HTERT RPE-1 (cell line): ENCODE measurements at regions not wholly inside any gene's neighbourhood (a gene's known extent, or its start where the extent isn't known, plus 50 kb on each side); places are given as distances from the start of the nearest gene placed in this dataset.
"Not testable (repeated sequence)": the region's sequence is repeated elsewhere in the genome, so short reads cannot be mapped to it uniquely, and the experiment has no call there.

Source experiments
- in situ Hi-C: fragments of 300-500 bp; cut with MboI; formaldehyde crosslinking; loops from 4 replicates; pipeline ENCODE4 v1.14.3; 2020; ENCODE audit warnings: low sequenced_read_pairs

DNA sequence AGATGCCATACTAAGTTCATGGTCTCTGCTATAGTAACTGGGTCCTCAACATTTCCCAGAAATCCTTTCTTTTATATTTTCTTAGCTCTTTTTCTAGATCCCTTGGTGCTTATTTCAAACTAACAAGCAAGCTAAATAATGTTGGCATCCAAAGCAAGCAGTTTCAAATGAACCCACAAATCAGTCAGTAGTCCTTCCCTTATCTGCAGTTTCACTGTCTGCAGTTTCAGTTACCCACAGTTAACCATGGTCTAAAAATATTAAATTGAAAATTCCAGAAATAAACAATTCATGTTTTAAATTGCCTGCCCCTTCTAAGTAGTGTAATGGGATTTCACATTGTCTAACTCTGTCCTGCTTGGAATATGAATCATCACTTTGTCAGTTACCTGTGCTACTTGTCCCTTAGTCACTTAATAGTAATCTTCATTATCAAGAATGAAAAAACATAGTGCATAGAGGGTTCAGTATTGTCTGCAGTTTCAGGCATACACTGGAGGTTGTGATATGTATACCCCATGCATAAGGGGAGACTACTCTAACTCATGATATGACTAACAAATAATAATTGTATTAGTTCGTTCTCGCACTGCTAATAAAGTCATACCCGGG, 633.7 kb downstream of the MECOM start:
- in situ Hi-C loops = no loop called here

DNA sequence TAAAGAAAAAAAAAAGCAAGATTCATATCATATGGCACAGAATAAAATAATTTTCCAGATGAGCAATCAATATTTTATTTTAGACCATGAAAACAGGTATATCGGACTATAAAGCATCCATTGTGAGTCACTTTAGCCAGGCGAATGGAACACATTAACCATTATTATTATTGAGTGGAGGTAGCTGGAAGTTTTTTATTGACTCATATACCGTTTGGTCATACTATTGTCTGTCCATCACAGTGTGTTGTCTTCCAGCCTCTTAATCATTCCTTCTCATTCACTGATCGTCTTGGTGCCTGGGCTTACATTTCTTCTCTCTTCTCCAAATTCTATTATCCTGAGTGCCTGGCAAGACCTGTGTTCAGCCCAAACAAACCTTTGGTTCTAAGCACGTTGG, 634.8 kb downstream of the MECOM start:
- in situ Hi-C loops = no loop called here

DNA sequence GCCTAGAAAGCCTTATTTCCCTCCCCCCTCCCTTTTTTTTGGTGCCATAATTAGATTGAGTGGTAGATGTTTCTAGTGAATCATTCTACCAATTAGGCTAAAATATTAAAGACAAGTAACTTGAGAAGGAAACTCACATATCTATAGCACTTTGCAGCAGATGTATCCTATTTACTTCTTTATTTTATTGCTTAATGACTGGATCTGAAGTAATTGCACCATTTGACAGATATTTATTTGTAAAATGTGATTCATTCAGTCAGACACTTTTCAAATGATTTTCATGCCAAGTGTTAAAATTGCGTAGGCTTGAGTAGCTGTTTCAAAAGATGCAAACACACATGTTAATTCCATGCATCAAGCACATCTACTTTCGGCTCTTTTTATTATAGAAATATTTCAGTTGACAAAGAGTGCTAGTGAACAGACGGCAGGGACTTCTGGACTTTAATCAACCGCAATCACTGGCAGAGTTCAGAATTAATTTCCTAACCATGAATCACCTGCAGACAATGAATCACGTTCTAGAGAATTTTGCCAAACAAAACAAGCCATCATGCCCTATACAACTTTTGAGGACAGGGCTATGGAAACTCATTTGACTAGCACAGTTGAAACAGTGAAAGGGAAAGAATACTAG, 636.8 kb downstream of the MECOM start:
- in situ Hi-C loops = no loop called here

DNA sequence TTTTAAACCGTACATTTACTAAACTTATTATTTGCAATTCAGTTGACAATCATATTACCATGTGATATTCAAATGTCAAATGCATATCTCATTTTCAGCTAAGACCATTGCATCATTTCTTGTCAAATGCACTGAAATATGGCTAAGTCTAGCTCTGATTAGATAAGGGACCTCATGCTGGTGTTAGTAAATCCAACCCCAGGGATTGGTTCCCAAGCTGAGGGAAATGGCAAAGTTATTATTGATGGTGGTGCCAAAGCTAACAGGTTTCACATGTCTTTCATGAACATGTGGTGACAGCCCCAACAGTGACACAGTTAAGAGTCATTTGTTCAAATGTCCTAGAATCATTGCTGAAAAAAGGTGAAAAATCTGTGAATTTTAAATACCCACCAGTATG, 641.1 kb downstream of the MECOM start:
- in situ Hi-C loops = no loop called here

DNA sequence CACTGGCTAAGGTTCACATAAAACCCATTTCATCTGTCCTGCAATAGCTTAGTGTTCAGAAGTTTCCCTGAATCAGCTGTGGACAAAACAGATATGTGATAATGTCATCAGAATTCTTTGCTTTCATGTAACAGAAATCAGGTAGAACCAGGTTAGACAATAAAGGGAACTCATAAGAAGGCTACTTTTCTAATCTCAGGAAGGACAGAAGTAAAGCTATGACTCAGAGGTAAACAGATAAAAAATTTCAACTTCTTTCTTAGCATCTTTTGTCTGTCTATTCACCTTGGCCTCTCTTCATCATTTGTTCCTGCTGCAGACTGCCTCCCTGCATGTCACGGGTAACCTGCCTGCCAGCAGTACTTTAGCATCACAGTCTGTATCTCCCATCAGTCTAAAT, 643.1 kb downstream of the MECOM start:
- in situ Hi-C loops = no loop called here

DNA sequence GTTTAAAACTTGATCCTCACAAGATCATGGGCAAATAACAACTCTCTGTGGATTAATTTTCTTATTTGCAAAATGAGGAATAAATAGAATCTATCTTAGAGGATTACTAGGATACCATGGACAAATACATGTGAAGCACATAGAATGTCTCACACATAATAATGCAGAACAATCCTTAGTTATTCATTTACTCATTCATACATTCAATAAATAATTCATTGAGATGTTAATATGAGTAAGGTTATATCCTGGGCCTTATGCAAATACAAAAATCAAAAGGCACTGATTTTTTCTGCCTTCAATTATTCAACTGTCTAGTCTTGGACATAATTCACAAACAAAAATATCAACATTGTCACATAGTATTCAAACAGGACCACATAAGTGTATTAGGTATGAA, 654.1 kb downstream of the MECOM start:
- in situ Hi-C loops = no loop called here

DNA sequence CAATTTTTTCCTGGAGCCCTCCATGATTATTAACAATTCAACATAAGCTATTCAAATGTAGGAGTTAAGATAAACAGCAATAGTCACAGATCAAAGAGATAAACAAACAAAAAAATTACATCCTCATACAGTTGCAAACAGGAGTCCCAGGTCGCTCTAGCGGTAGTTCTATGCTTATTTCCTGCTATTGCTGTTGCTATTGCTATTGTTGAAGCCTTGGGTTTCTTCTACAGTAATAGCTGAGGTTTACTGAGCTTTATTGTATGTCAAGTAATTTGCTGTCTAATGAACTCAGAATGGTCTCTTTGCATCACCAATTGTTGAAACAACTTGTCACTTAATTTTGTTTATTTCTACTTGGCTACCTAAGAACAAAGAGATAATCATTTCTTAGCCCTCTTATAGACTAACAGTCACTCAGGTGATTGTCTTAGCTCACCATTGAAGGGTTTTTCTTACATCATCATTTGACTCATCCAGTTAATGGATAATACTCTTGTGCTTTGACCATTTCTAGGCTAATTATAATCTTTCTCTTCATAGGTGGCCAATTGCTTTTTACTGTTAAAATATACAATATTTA, 654.6 kb downstream of the MECOM start:
- in situ Hi-C loops = no loop called here

DNA sequence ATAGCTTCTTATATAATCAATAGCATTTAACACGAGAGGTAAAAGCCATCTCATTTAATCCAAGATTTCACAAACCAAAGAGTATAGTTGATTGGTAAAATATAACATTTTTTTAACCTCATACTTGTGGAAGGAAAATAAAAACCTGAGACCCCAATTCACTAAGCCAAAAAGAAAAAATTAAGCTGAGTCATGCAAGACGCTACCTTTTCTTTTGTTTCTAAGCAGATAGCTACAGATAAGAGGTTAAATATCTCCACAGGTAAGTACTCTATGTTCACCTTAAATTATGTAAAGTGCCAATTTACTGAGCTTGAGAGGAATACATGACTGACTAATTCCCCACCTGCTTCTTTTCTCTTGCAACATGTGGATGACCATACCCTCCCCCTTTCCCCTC, 656.4 kb downstream of the MECOM start:
- in situ Hi-C loops = no loop called here

DNA sequence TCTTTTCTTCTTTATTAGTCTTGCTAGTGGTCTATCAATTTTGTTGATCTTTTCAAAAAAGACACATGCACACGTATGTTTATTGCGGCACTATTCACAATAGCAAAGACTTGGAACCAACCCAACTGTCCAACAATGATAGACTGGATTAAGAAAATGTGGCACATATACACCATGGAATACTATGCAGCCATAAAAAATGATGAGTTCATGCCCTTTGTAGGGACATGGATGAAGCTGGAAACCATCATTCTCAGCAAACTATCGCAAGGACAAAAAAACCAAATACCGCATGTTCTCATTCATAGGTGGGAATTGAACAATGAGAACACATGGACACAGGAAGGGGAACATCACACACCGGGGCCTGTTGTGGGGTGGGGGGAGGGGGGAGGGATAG, 657.1 kb downstream of the MECOM start:
- in situ Hi-C loops = not testable (repeated sequence)

DNA sequence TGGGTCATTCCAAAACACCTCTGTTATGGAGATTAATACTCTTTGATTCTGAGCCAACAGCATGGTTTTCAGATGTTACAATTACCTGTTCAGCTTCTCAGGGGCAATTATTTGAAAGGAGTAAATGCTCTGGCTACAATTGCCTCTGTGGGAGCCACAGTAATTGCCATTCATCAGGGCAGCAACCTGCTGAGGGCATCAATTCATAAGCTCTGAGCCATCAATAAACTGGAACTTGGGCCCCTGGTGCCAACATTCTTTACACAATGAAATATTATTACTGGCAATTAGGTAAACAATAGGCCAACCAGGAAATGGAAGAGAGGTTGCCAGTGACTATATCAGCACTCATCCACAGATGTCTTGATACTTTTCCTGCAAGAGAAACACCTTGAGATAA, 660.8 kb downstream of the MECOM start:
- in situ Hi-C loops = no loop called here

DNA sequence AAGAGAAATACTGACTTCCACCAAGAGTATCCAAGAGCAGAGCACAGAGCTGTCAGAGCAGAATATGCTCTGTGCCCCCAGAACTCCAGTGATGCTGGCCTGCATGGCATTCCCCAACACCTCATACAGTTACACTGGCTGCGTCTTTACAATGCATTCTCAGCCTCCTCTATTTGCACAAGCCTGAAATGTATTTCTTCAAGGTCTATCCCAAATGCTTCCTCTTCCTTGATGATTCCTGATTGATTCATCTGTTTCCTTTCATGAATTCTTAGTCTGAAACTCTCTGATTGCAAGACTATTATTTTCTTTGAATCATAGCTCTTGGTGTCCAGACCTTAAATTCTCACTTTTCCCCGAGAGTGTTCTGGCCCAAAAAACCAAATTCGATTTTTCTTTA, 664.7 kb downstream of the MECOM start:
- in situ Hi-C loops = no loop called here

DNA sequence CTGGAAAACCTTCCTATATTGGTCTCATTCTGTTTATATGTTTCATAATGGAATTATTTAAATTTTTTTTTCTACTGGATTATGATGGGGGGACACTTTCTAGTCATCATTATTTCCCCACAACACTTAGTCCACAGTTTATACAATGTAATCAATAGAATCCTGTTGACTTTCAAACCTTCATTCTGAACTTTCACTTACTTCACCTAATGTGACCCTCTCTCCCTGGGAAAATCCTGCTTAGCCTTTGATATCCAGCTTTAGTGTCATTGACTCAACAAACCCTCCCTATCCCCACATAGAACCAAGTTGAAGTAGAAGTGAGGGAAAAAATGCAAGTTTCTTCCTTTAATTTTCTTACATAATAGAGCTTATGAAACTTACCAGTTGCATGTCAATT, 666.0 kb downstream of the MECOM start:
- in situ Hi-C loops = no loop called here

DNA sequence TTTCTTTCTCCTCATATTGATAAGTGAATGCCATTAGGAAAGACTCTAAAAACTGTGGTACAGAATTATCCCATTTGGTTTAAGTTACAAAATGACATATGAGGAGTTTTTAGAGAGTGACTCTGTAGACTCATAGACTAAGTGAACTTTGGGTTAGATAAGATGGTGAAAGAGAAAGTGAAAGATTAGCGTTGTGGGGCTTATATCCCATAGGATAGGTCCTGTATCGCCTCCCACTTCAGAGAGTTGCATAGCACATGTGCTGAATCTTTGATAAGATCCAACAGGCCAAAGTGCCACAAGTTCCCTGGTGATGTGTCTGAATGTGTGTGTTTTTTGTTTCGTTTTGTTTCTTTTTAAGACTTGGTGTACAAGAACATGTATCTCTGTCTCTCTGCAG, 666.9 kb downstream of the MECOM start:
- in situ Hi-C loops = no loop called here

DNA sequence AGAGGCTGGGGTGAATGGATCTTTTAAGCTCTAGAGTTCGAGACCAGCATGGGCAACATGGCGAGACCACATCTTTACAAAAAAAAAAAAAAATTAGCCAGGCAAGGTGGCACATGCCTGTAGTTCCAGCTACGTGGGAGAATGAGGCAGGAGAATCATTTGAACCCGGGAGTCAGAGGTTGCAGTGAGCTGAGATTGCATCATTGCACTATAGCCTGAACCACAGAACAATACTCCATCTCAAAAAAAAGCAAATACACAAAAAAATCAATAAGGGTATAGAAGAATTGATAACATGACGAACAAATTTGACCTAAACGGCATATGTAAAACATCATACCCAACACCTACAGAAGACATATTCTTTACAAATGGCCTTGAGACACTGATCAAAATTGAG, 668.4 kb downstream of the MECOM start:
- in situ Hi-C loops = no loop called here

DNA sequence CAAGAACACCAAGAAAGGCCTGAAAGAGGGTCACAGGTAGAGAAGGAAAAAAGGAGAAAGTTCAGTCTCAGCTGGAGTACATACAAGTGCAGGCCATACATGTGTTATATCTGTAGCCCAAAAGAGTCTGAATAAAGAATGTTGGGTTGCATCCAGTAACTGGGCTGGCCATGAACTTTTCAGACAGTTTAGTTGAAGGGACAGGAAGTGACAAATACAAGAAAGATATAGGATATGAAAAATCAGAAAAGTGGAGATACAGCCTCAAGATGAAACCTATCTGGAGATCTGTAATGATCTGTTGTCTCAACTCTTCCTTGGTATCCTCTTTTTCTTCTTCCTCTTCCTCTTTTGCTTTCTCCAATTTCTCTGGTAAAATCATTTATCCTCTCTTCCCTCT, 671.7 kb downstream of the MECOM start:
- in situ Hi-C loops = no loop called here

DNA sequence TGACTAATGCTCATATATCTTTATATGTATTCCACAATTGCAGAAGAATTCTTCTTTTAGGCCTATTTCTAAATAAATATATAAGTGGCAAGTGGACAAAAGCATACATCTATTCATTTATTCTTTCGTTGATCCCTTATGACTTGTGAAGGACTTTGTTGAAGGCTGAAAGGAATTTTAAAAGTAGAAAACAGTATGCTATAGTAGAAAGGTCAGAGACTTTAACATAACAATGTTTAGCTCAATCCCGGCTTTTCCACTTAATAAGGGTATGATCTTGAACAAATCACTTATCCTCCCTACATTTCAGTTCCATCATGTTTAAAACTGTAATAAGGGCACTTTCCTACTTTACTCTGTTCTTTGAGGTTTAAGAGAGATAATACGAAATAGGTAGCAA, 672.9 kb downstream of the MECOM start:
- in situ Hi-C loops = no loop called here

DNA sequence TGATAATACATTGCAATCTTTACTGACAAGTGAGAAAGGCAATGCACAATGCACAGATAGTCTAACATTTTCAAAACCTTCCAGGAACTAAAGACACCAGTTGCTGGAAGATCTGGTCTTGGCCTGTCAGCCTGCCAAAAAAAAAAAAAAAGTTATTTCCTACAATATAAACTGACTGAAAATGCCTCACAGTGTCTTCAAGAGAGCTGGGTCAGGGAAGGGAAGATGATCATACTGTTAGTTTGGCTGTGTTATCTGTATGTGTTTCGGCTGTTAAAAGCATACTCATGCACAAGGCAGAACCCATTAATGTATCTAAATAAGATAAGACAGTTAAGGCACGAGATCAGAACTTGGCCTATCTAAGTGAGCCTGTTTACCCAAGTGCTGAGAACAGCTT, 673.4 kb downstream of the MECOM start:
- in situ Hi-C loops = no loop called here

DNA sequence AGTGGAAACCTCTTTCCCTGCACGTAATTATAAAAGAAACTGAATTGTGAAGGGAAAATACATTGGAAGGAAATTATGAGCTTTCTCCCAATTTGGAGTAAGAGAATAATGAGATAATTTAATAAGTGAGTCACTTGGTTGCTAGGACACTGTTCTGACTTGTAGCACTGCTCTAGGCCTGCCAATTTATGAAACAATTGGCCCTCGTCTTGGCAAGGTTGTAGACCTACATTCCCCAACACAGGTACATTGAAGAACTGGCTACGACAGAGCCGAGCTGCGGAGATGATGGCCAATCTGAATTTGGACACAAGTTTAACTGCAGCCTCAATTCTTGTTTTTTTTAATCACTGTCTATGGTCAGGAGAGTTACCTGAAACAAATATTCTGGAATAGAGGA, 674.1 kb downstream of the MECOM start:
- in situ Hi-C loops = no loop called here

DNA sequence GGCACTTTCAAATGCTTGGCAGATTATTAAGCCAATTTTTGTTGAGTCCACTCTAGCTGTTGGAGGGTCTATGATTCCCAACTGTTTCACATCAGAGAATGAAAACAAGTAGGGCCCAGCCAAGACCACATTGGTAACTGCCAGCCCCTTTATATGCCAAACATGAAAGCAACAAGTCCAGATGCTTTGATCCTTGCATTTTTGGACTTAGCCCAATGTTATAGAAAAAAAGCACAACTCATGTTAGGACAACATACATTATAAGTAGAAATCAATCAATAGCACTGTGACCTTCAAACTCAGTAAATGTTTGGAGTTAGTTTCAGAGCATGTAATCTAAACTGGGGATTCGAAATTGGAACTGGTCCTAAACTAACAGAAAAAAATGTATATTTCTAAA, 674.7 kb downstream of the MECOM start:
- in situ Hi-C loops = no loop called here

DNA sequence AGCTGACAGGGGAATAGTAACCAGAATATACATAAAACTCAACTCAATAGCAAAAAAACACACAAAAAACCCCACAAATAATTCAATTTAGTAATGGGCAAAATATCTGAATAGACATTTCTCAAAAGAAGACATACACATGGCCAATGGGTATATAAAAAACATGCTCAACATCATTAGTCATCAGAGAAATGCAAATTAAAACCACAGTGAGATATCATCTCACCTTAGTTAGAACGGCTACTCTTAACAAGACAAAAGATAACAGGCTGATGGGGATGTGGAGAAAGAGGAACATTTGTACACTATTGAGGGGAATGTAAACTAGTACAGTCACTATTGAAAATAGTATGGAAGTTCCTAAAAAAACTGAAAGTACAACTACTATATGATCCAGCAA, 678.6 kb downstream of the MECOM start:
- in situ Hi-C loops = no loop called here

DNA sequence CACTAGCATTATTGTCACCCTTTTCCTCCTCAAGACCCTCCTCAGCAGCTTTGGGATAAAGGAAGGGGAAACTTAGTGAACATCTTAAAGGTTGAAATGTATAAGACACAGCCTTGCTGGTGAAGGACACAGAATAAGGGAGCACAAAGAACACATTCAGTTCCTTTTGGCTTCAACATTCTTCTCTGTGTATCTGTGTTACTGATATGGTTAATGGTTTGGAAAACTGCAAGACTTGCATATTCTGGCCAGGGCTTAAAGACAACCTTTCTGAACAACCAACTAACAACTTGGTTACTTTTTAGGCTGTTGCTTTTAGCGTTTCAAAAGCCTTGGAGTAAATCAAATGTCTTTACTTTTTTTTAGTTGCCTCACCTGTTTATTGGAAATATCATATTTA, 680.5 kb downstream of the MECOM start:
- in situ Hi-C loops = no loop called here

DNA sequence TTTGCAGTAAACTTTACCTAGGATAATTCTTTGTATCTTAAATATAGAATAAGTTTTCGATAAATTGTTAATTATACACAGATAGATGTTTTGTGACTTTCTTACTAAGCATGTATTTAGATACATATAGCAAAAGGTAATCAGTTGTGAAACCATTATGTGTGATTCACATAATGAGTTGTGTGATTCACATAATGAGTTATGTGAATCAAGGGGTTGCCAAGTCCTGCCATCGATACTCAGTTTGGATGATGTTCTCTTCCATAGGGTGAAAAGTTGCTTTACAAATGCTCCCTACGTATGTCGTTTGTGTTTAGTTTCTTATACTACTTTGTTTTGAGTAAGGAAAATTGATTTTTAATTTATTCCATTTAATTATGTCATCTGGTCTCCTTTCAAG, 682.1 kb downstream of the MECOM start:
- in situ Hi-C loops = no loop called here
